Cardiac muscle cell (in vitro differentiated cells and primary cell): ENCODE measurements at regions not wholly inside any gene's neighbourhood (a gene's known extent, or its start where the extent isn't known, plus 50 kb on each side); places are given as distances from the start of the nearest gene placed in this dataset.

Experiments
- DNase-seq, 2 donors: peaks; one replicate each; pipeline versions ENCODE4 v3.0.0 to v3.0.0-alpha.2; 2010 to 2017; ENCODE audit warnings: low read depth in 1 of 2, low spot score in 1 of 2
- H3K27ac ChIP-seq: fragments of 200-600 bp; sonication (generic); 2 replicates; pipeline ENCODE4 v1.5.1; 2016
- H3K27me3 ChIP-seq: fragments of 200-600 bp; sonication (generic); 2 replicates; pipeline ENCODE4 v1.6.0; 2016; ENCODE audit warnings: control low read depth
- H3K36me3 ChIP-seq: fragments of 200-600 bp; sonication (generic); 2 replicates; pipeline ENCODE4 v1.5.1; 2016; ENCODE audit warnings: control low read depth
- H3K4me1 ChIP-seq: fragments of 200-600 bp; sonication (generic); 2 replicates; pipeline ENCODE4 v1.8.1; 2017; ENCODE audit warnings: low read depth, mild to moderate bottlenecking, mixed run types
- H3K4me3 ChIP-seq: fragments of 200-600 bp; sonication (generic); 2 replicates; pipeline ENCODE4 v1.5.1; 2016; ENCODE audit warnings: mild to moderate bottlenecking
- H3K9me3 ChIP-seq: fragments of 200-600 bp; sonication (generic); 2 replicates; pipeline ENCODE4 v1.5.1; 2017; ENCODE audit warnings: low read depth, mild to moderate bottlenecking, control low read depth
- TF ChIP-seq, protein P1 (sequence below): IDR thresholded peaks from 2 replicates; pipeline ENCODE4 v1.5.1; 2012; ENCODE audit warnings: low read depth, mild to moderate bottlenecking, low read length

DNA sequence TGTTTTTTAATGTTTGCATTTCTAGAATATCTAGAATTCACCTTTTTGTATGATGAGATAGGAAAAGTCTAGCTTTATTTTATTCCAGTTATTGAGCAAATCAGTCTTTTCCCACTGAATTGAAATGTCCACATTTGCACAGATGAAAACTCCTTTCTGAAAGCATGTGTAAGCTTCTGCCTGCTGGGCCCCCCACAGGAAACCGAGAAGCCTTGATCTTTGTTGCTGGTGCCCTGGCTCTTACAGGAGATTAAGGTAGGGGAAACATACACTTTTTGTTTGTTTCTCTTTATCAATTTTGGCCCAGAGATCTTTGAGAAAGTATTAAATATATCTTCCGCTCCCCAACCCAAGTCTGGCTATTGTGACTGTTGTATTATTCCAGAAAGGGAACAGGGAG lies 87.2 kb upstream of the GNAZ start:
- no peak for DNase-seq
- Histone ChIP-seq H3K36me3 (no peaks in the 10 kb centered on the region), H3K27ac (no peak overlapping the region), H3K4me1 (no peaks in the 10 kb centered on the region), H3K27me3 (no peaks in the 10 kb centered on the region), H3K4me3 (no peak overlapping the region), H3K9me3 (no peaks in the 10 kb centered on the region)
- TF ChIP-seq, protein P1, sequence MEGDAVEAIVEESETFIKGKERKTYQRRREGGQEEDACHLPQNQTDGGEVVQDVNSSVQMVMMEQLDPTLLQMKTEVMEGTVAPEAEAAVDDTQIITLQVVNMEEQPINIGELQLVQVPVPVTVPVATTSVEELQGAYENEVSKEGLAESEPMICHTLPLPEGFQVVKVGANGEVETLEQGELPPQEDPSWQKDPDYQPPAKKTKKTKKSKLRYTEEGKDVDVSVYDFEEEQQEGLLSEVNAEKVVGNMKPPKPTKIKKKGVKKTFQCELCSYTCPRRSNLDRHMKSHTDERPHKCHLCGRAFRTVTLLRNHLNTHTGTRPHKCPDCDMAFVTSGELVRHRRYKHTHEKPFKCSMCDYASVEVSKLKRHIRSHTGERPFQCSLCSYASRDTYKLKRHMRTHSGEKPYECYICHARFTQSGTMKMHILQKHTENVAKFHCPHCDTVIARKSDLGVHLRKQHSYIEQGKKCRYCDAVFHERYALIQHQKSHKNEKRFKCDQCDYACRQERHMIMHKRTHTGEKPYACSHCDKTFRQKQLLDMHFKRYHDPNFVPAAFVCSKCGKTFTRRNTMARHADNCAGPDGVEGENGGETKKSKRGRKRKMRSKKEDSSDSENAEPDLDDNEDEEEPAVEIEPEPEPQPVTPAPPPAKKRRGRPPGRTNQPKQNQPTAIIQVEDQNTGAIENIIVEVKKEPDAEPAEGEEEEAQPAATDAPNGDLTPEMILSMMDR = no peak

DNA sequence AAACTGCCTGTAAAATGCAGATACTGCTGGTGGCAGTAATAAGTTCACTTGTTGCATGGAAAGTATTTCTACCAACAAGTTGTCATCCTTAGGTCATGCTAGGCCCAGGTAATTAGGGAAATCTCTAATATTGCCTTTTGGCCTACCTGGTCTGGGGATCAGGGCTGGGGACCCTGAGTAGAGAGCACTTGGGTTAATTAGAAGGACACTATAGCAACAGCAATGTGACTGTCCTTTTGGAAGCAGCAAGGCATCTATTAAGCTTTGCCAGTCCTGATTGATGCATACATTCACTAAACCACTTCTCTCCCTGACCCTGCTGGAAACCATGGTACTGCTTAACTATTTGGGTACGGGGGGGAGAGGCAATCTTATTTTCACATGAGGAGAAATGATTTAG lies 86.5 kb upstream of the GNAZ start:
- H3K9me3 ChIP-seq = no peaks in the 10 kb centered on the region
- no peak overlapping the region for H3K27ac ChIP-seq
- H3K4me1 ChIP-seq = no peaks in the 10 kb centered on the region
- no peak overlapping the region for H3K4me3 ChIP-seq
- TF ChIP-seq, protein P1 = no peak
- DNase-seq = no peak
- H3K36me3 ChIP-seq = no peaks in the 10 kb centered on the region
- no peaks in the 10 kb centered on the region for H3K27me3 ChIP-seq

DNA sequence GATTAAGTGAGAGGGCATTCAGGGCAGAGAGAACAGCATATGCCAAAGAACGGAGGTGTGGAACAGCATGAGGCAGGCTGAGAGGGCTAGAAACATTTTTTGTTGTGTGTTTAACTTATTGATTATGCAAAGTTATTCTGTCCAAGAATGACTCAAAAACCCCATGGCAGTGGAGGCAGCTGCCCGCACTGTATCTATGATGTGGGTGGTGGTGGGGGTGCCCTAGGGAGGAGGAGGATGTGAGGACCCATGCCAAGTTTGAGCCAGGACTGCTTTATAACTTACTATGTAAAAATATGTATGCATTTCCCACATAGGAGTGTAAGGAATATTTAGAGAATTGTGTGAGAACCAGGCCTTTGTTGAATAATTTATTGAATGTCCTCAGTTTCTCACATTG lies 85.4 kb upstream of the GNAZ start:
- Histone ChIP-seq H3K4me3 (no peak overlapping the region), H3K27me3 (no peaks in the 10 kb centered on the region), H3K36me3 (no peaks in the 10 kb centered on the region), H3K4me1 (no peaks in the 10 kb centered on the region), H3K9me3 (no peaks in the 10 kb centered on the region), H3K27ac (no peak overlapping the region)
- TF ChIP-seq, protein P1 = no peak
- no peak for DNase-seq

DNA sequence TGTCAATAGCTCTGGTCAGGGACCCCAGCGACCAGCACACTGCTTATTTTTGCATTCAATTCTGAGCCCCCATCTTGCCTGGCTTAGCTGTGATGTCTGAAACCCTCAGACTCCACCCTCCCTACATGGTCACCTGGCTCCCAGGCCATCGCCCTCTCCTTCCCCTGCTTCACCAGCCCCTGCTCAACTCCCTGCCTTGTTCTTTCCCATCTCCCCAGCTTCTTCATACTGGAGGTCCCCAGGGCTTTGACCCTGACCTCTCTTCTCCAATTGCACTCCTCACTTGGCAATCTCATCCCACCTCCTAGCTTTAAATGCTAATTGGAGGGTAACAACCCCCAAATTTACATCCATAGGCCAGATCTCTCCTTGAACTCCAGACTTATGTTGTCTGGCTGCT lies 84.3 kb upstream of the GNAZ start:
- H3K4me1 ChIP-seq = no peaks in the 10 kb centered on the region
- H3K4me3 ChIP-seq = no peak overlapping the region
- no peak for DNase-seq
- TF ChIP-seq, protein P1 = no peak
- no peaks in the 10 kb centered on the region for H3K9me3 ChIP-seq
- no peaks in the 10 kb centered on the region for H3K27me3 ChIP-seq
- H3K36me3 ChIP-seq = no peaks in the 10 kb centered on the region
- no peak overlapping the region for H3K27ac ChIP-seq

DNA sequence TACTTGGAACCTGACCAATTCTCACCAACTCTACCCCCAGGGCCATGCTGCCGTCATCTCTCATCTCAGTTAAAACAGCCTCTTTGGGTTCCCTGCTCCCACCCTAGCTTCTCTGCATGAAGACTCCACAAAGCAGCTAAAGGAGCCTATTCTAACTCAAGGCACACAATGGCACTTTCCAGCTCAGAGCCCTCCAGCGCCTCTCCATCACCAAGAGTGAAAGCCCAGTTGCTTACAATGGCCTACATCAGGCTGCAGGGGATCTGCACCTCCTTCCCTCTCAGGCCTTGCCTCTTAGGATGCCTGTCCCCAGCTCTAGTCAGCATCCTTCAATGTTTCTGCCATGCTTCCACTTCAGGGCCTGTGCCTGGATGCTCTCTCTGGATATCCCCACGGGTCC lies 83.7 kb upstream of the GNAZ start:
- Histone ChIP-seq H3K4me3 (no peak overlapping the region), H3K9me3 (no peaks in the 10 kb centered on the region), H3K36me3 (no peaks in the 10 kb centered on the region), H3K27me3 (no peaks in the 10 kb centered on the region), H3K27ac (no peak overlapping the region), H3K4me1 (no peaks in the 10 kb centered on the region)
- TF ChIP-seq, protein P1 = no peak
- no peak for DNase-seq

DNA sequence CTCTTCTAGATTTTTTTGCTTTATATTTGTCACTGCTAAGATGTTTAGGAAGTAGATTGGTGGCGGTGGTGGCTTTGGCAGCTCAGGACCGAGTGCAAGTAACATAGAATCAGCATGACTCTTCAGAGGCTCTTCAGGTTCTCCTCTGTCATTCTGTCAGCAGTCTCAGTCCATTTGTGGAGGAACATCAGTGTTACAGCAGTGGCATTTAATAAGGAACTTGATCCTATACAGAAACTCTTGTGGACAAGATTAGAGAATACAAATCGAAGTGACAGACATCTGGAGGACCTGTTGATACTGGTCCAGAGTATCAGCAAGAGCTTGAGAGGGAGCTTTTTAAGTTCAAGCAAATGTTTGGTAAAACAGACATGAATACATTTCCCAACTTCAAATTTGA lies 82.2 kb upstream of the GNAZ start:
- no peaks in the 10 kb centered on the region for H3K9me3 ChIP-seq
- H3K27me3 ChIP-seq = no peaks in the 10 kb centered on the region
- TF ChIP-seq, protein P1 = no peak
- DNase-seq = no peak
- no peaks in the 10 kb centered on the region for H3K36me3 ChIP-seq
- H3K27ac ChIP-seq = no peak overlapping the region
- no peaks in the 10 kb centered on the region for H3K4me1 ChIP-seq
- no peak overlapping the region for H3K4me3 ChIP-seq
